ENCODE measurements at regions not wholly inside any gene's neighbourhood (a gene's known extent, or its start where the extent isn't known, plus 50 kb on each side); places are given as distances from the start of the nearest gene placed in this dataset.

DNA sequence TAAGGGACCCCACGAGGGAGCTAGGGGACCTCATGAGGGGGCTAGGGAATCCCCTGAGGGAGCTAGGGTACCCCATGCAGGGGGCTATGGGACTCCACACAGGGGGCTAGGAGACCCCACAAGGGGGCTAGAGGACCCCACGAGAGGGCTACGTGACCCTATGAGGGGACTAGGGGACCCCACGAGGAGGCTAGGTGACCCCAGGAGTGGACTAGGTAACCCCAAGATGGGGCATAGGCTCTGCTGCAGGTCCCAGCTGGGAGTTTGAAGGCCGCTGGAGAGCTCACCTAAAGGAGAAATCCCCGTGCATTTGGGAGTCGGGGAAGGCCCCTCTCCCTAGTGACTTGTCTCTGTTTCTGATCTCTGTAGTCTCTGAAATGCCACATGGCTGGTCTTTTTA, 50.0 kb upstream of the DMRTB1 start:
- FAIRE-seq: no peak

More for the DNA sequence above, 50.0 kb upstream of the DMRTB1 start:
- POLR2A ChIA-PET: no interaction called here
- Histone ChIP-seq H3K36me3 (ENCODE audit: control insufficient read depth in 2 of 2, extremely low read depth in 1 of 2, insufficient read depth in 2 of 2, low read length in 2 of 2) (no peaks in the 10 kb centered on the region), H3K9me3 (replicated peaks; ENCODE audit: control insufficient read depth, insufficient read depth, low read length) (no peaks in the 10 kb centered on the region), H4K20me1 (replicated peaks; ENCODE audit: control insufficient read depth, extremely low read depth, insufficient read depth, low read length) (no peaks in the 10 kb centered on the region), H2AFZ (ENCODE audit: low read depth, low read length) (no peak overlapping the region), H3K79me2 (ENCODE audit: control insufficient read depth, insufficient read depth, low read length) (no peaks in the 10 kb centered on the region), H3K4me3 (replicated peaks in 1 of 3; ENCODE audit: insufficient read depth in 1 of 3, low read depth in 1 of 3, low read length in 3 of 3) (no peak overlapping the region), H3K27me3 (ENCODE audit: control insufficient read depth in 2 of 2, insufficient read depth in 2 of 2, low read length in 2 of 2) (peaks cover 0 to 5% of the 10 kb centered on the region in 2 experiments), H3K27ac (ENCODE audit: insufficient read depth, low read depth, low read length) (no peak overlapping the region), H3K4me1 (ENCODE audit: control insufficient read depth, extremely low read depth, insufficient read depth, low read length) (no peaks in the 10 kb centered on the region), H3K9me1 (replicated peaks; ENCODE audit: control insufficient read depth, extremely low read depth, insufficient read depth, low read length) (no peaks in the 10 kb centered on the region), H3K9ac (replicated peaks; ENCODE audit: extremely low read depth, insufficient read depth, low read length) (no peak overlapping the region), H3K4me2 (ENCODE audit: insufficient read depth, low read length) (no peak overlapping the region)
- dilution Hi-C loops (cut with MboI; ENCODE audit: extremely low pct_ligation_motif_present, low sequenced_read_pairs): no loop called here
- no peak for DNase-seq (ENCODE audit: low read depth, low spot score)
- intact Hi-C loops (cut with micrococcal nuclease): no loop called here
- TF ChIP-seq MYC (IDR thresholded peaks at IDR 0.05; ENCODE audit: low read depth, low read length) (no peak), POLR2AphosphoS5 (IDR thresholded peaks at IDR 0.05; ENCODE audit: insufficient read depth, low read depth, low read length) (no peak), EZH2 (IDR thresholded peaks at IDR 0.05; ENCODE audit: borderline replicate concordance, low read depth, low read length, severe bottlenecking) (no peak), JUN (IDR thresholded peaks at IDR 0.05; ENCODE audit: borderline replicate concordance, insufficient read depth, insufficient read length, low read depth) (no peak), POLR2A (IDR thresholded peaks at IDR 0.05; ENCODE audit: low read depth, low read length) (no peak), GATA2 (IDR thresholded peaks at IDR 0.05; ENCODE audit: insufficient read depth, insufficient read length, low read depth, low read length) (no peak), FOS (IDR thresholded peaks at IDR 0.05; ENCODE audit: borderline replicate concordance, insufficient read depth, low read length) (no peak)
- TF ChIP-seq, protein P1, sequence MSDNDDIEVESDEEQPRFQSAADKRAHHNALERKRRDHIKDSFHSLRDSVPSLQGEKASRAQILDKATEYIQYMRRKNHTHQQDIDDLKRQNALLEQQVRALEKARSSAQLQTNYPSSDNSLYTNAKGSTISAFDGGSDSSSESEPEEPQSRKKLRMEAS (IDR thresholded peaks at IDR 0.05; ENCODE audit: insufficient read depth, insufficient read length): no peak
- TF ChIP-seq, protein P2, sequence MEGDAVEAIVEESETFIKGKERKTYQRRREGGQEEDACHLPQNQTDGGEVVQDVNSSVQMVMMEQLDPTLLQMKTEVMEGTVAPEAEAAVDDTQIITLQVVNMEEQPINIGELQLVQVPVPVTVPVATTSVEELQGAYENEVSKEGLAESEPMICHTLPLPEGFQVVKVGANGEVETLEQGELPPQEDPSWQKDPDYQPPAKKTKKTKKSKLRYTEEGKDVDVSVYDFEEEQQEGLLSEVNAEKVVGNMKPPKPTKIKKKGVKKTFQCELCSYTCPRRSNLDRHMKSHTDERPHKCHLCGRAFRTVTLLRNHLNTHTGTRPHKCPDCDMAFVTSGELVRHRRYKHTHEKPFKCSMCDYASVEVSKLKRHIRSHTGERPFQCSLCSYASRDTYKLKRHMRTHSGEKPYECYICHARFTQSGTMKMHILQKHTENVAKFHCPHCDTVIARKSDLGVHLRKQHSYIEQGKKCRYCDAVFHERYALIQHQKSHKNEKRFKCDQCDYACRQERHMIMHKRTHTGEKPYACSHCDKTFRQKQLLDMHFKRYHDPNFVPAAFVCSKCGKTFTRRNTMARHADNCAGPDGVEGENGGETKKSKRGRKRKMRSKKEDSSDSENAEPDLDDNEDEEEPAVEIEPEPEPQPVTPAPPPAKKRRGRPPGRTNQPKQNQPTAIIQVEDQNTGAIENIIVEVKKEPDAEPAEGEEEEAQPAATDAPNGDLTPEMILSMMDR (IDR thresholded peaks at IDR 0.05; ENCODE audit: extremely low read depth in 1 of 2, insufficient read depth in 1 of 2, low read depth in 1 of 2, low read length in 2 of 2): no peak
- BruUV-seq (replicated peaks): no TSS peak
- CTCF ChIA-PET: interaction anchor here (0.9 to 1.5 kb wide), 2 partner anchors 16 to 131 kb away, joined by 3 to 7 read pairs; no protein-coding TSS in a partner anchor

Measured in endothelial cell of umbilical vein (primary cell).